Keratinocyte (primary cell): ENCODE measurements at regions not wholly inside any gene's neighbourhood (a gene's known extent, or its start where the extent isn't known, plus 50 kb on each side); places are given as distances from the start of the nearest gene placed in this dataset.

Experiments used
- DNase-seq: peaks from one replicate; pipeline ENCODE4 v3.0.0-alpha.2; 2011; ENCODE audit warnings: low read depth, missing footprints, low spot score
- FAIRE-seq: peaks from 2 replicates; lab custom pipeline; 2011; peaks lifted over from hg19 to GRCh38; lab: Jason Lieb, UNC
- H2AFZ ChIP-seq: 2 replicates; pipeline ENCODE4 v1.6.0; 2012; ENCODE audit warnings: low read length, control low read depth, inconsistent platforms; ENCODE audit not compliant: control insufficient read depth
- H3K27ac ChIP-seq: 2 replicates; pipeline ENCODE4 v1.5.1; 2011; ENCODE audit warnings: low read length; ENCODE audit not compliant: control insufficient read depth, insufficient read depth
- H3K27me3 ChIP-seq: 3 replicates; pipeline ENCODE4 v1.6.0; 2011; ENCODE audit warnings: low read length; ENCODE audit not compliant: control insufficient read depth, insufficient read depth; ENCODE audit errors: extremely low read depth
- H3K36me3 ChIP-seq, 2 experiments: 2 replicates in 1 of 2; 3 replicates in 1 of 2; pipeline ENCODE4 v1.5.1; 2011; ENCODE audit warnings: low read length in 2 of 2, mild to moderate bottlenecking in 1 of 2; ENCODE audit not compliant: control insufficient read depth in 2 of 2, insufficient read depth in 2 of 2; ENCODE audit errors: extremely low read depth in 1 of 2
- H3K4me1 ChIP-seq: 3 replicates; pipeline ENCODE4 v1.5.1; 2011; ENCODE audit warnings: low read length; ENCODE audit not compliant: control insufficient read depth, insufficient read depth; ENCODE audit errors: extremely low read depth
- H3K4me2 ChIP-seq: 3 replicates; pipeline ENCODE4 v1.6.0; 2011; ENCODE audit warnings: low read depth, low read length; ENCODE audit not compliant: control insufficient read depth, insufficient read depth; ENCODE audit errors: extremely low read depth
- H3K4me3 ChIP-seq, 3 experiments: fragments of 200-600 bp in 1 of 3; sonication (generic) in 1 of 3; 2 replicates in 2 of 3; 3 replicates in 1 of 3; pipeline ENCODE4 v1.5.1; 2011 to 2016; ENCODE audit warnings: low read length in 3 of 3, mild to moderate bottlenecking in 3 of 3, control low read depth in 2 of 3, inconsistent platforms in 1 of 3, low read depth in 1 of 3, mixed read lengths in 1 of 3, mixed run types in 1 of 3, moderate library complexity in 1 of 3; ENCODE audit not compliant: control insufficient read depth in 2 of 3, insufficient read depth in 2 of 3; ENCODE audit errors: extremely low read depth in 1 of 3
- H3K79me2 ChIP-seq: 2 replicates; pipeline ENCODE4 v1.6.0; 2012; ENCODE audit warnings: low read length; ENCODE audit not compliant: control insufficient read depth, insufficient read depth
- H3K9ac ChIP-seq: 3 replicates; pipeline ENCODE4 v1.6.0; 2011; ENCODE audit warnings: low read length; ENCODE audit not compliant: control insufficient read depth, insufficient read depth; ENCODE audit errors: extremely low read depth
- H3K9me1 ChIP-seq: 3 replicates; pipeline ENCODE4 v1.6.0; 2011; ENCODE audit warnings: low read length; ENCODE audit not compliant: control insufficient read depth, insufficient read depth; ENCODE audit errors: extremely low read depth
- H3K9me3 ChIP-seq: 2 replicates; pipeline ENCODE4 v1.5.1; 2012; ENCODE audit warnings: low read depth, low read length; ENCODE audit not compliant: control insufficient read depth
- H4K20me1 ChIP-seq: 3 replicates; pipeline ENCODE4 v1.6.0; 2011; ENCODE audit warnings: low read length; ENCODE audit not compliant: control insufficient read depth, insufficient read depth; ENCODE audit errors: extremely low read depth
- EZH2 ChIP-seq: IDR thresholded peaks from one replicate; pipeline ENCODE4 v1.6.1; 2012; ENCODE audit warnings: inconsistent platforms, mild to moderate bottlenecking, low read length, moderate library complexity
- dilution Hi-C: fragments of 300-500 bp; cut with MboI; formaldehyde crosslinking; loops from one replicate; pipeline ENCODE4 v1.7.0; 2020; ENCODE audit warnings: low sequenced_read_pairs; ENCODE audit not compliant: extremely low pct_ligation_motif_present
- TF ChIP-seq, protein P1 (sequence below), 3 experiments: IDR thresholded peaks in 1 of 3; conservative IDR thresholded peaks in 1 of 3; optimal IDR thresholded peaks in 1 of 3; 2 replicates in 2 of 3; 3 replicates in 1 of 3; pipeline versions ENCODE3 to v1.5.1; 2011; ENCODE audit warnings: low read length in 3 of 3, mild to moderate bottlenecking in 3 of 3, moderate library complexity in 2 of 3, control low read depth in 1 of 3, inconsistent platforms in 1 of 3; ENCODE audit not compliant: insufficient read depth in 2 of 3; ENCODE audit errors: extremely low read depth in 1 of 3

GRCh38 chr12:107395817-107396216 lies 289.8 kb upstream of the PWP1 start:
- no peak overlapping the region for H3K4me3 ChIP-seq
- H3K9me1 ChIP-seq = no peaks in the 10 kb centered on the region
- TF ChIP-seq, protein P1, sequence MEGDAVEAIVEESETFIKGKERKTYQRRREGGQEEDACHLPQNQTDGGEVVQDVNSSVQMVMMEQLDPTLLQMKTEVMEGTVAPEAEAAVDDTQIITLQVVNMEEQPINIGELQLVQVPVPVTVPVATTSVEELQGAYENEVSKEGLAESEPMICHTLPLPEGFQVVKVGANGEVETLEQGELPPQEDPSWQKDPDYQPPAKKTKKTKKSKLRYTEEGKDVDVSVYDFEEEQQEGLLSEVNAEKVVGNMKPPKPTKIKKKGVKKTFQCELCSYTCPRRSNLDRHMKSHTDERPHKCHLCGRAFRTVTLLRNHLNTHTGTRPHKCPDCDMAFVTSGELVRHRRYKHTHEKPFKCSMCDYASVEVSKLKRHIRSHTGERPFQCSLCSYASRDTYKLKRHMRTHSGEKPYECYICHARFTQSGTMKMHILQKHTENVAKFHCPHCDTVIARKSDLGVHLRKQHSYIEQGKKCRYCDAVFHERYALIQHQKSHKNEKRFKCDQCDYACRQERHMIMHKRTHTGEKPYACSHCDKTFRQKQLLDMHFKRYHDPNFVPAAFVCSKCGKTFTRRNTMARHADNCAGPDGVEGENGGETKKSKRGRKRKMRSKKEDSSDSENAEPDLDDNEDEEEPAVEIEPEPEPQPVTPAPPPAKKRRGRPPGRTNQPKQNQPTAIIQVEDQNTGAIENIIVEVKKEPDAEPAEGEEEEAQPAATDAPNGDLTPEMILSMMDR (optimal IDR thresholded peaks at IDR 0.05 in 1 of 3, IDR thresholded peaks at IDR 0.05 in 1 of 3, conservative IDR thresholded peaks at IDR 0.05 in 1 of 3; ENCODE audit: extremely low read depth in 1 of 3, insufficient read depth in 2 of 3, low read length in 3 of 3) = no peak
- no peak for TF ChIP-seq EZH2

GRCh38 chr12:107396991-107397390 lies 288.6 kb upstream of the PWP1 start:
- H3K4me2 ChIP-seq = peak overlapping the region; percentile 65
- H3K36me3 ChIP-seq = no peaks in the 10 kb centered on the region
- no peaks in the 10 kb centered on the region for H3K9me1 ChIP-seq
- no peak overlapping the region for H3K9ac ChIP-seq
- peaks cover 5% of the 10 kb centered on the region for H3K79me2 ChIP-seq
- no peaks in the 10 kb centered on the region for H3K9me3 ChIP-seq
- peak overlapping the region; percentile 47 for H2AFZ ChIP-seq
- TF ChIP-seq EZH2 = no peak
- TF ChIP-seq, protein P1 (optimal IDR thresholded peaks at IDR 0.05 in 1 of 3, IDR thresholded peaks at IDR 0.05 in 1 of 3, conservative IDR thresholded peaks at IDR 0.05 in 1 of 3; ENCODE audit: extremely low read depth in 1 of 3, insufficient read depth in 2 of 3, low read length in 3 of 3) = no peak
- peak overlapping the region; percentile 29 for H3K27ac ChIP-seq
- no peaks in the 10 kb centered on the region for H3K27me3 ChIP-seq
- no peaks in the 10 kb centered on the region for H4K20me1 ChIP-seq
- DNase-seq (no peak), FAIRE-seq (peak; percentile 79)
- peaks cover 20% of the 10 kb centered on the region for H3K4me1 ChIP-seq
- H3K4me3 ChIP-seq = no peak overlapping the region
- dilution Hi-C loops = no loop called here

More at GRCh38 chr12:107395817-107396216, 289.8 kb upstream of the PWP1 start:
- Histone ChIP-seq H3K4me2 (peak overlapping the region; percentile 13), H3K27ac (no peak overlapping the region), H2AFZ (no peak overlapping the region), H3K4me1 (peaks cover 20% of the 10 kb centered on the region), H3K9me3 (no peaks in the 10 kb centered on the region), H3K79me2 (peaks cover 5% of the 10 kb centered on the region), H4K20me1 (no peaks in the 10 kb centered on the region), H3K36me3 (no peaks in the 10 kb centered on the region), H3K27me3 (no peaks in the 10 kb centered on the region), H3K9ac (no peak overlapping the region)
- dilution Hi-C loops = no loop called here
- no peak for DNase-seq
- peak; percentile 69 for FAIRE-seq
